HG03175 (cell line): ENCODE measurements at regions not wholly inside any gene's neighbourhood (a gene's known extent, or its start where the extent isn't known, plus 50 kb on each side); places are given as distances from the start of the nearest gene placed in this dataset.

Source experiments
- ATAC-seq: cut with Tn5 transposase; IDR thresholded peaks from one replicate; pipeline ENCODE4 v1.9.1; 2021; ENCODE audit warnings: mild to moderate bottlenecking, moderate library complexity; ENCODE audit not compliant: unreplicated experiment

GRCh38 chr1:14543191-14543840 lies 55.2 kb upstream of the KAZN start:
- no peak for ATAC-seq

DNA sequence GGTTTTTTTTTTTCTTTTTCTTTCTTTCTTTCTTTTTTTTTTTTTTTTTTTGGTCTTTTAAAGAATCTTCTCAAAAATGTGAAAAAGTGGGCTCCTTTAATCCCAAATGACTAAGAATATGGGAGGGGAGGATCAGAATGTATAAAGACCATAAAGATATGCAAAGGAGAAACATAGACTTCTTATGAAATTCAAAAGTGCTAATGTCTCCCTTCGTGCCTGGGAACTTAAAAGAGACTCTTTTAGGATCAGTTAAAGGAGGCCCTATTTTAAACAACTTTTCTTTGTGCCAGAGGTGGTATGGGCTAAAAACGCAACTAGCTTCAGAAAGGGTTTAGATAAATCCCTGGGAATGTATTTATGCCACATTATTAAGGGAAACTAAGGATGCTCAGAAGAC lies 54.2 kb upstream of the KAZN start:
- no peak for ATAC-seq

DNA sequence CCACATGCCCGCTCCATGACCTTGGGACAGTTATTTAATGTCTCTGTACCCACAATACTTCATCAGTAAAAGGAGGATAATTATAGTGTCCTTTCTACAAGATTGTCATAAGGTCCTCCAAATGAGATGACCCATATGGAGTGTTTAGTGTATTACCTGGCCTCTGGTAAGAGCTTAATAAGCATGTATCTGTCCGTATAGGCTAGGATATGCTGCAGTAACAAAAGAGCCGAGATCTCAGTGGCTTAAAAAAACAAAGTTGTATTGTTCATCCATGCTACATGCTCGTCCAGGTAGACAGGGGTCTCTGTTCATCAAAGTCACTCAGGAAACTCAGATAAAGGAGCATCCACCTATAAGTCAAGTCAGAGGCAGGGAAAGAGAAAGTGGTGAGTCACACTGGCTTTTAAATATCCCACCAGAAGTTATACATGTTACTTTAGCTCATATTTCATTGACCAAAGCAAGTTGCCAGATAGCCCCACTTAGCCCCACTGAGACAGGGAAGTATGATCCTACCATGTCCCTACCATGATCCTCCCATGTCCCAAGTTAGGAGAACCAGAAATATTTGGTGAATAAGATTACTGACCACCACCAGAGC lies 53.0 kb upstream of the KAZN start:
- ATAC-seq: no peak

- ATAC-seq: no peak
These were observed 52.1 kb upstream of the KAZN start for GRCh38 chr1:14546416-14546815.
